Mesenchymal stem cell (in vitro differentiated cells and primary cell): ENCODE measurements at regions not wholly inside any gene's neighbourhood (a gene's known extent, or its start where the extent isn't known, plus 50 kb on each side); places are given as distances from the start of the nearest gene placed in this dataset.

ENCODE experiments used
- DNase-seq: peaks from one replicate; pipeline ENCODE4 v3.0.0-alpha.2; 2013
- H2AFZ ChIP-seq: one replicate; pipeline ENCODE4 v1.6.1; 2013; ENCODE audit warnings: low read depth, mild to moderate bottlenecking, control low read depth, inconsistent platforms, low read length, moderate library complexity
- H2AK5ac ChIP-seq: 2 replicates; pipeline ENCODE4 v1.6.1; 2013; ENCODE audit warnings: low read length, moderate library complexity, mild to moderate bottlenecking, inconsistent platforms; ENCODE audit not compliant: severe bottlenecking
- H2BK120ac ChIP-seq: one replicate; pipeline ENCODE4 v1.6.1; 2013; ENCODE audit warnings: low read depth, mild to moderate bottlenecking, inconsistent platforms, low read length, moderate library complexity
- H2BK12ac ChIP-seq, 2 experiments: one replicate each; pipeline ENCODE4 v1.6.1; 2013; ENCODE audit warnings: inconsistent platforms in 2 of 2, low read length in 2 of 2, mild to moderate bottlenecking in 2 of 2, moderate library complexity in 2 of 2, control low read depth in 1 of 2
- H2BK15ac ChIP-seq: one replicate; pipeline ENCODE4 v1.6.1; 2013; ENCODE audit warnings: mild to moderate bottlenecking, low read depth, inconsistent platforms; ENCODE audit not compliant: poor library complexity, severe bottlenecking
- H2BK5ac ChIP-seq: 2 replicates; pipeline ENCODE4 v1.6.1; 2013; ENCODE audit warnings: low read depth, mild to moderate bottlenecking, low read length, control low read depth, inconsistent platforms; ENCODE audit not compliant: poor library complexity, severe bottlenecking
- H3K14ac ChIP-seq, 2 experiments: one replicate each; pipeline ENCODE4 v1.6.1; 2013; ENCODE audit warnings: inconsistent platforms in 2 of 2, low read length in 2 of 2, control low read depth in 1 of 2, mild to moderate bottlenecking in 1 of 2, moderate library complexity in 1 of 2
- H3K18ac ChIP-seq, 2 experiments: one replicate each; pipeline ENCODE4 v1.6.1; 2013; ENCODE audit warnings: inconsistent platforms in 2 of 2, low read length in 2 of 2, control low read depth in 1 of 2, low read depth in 1 of 2, mild to moderate bottlenecking in 1 of 2
- H3K23ac ChIP-seq, 2 experiments: one replicate each; pipeline ENCODE4 v1.6.1; 2013; ENCODE audit warnings: inconsistent platforms in 2 of 2, low read length in 2 of 2, mild to moderate bottlenecking in 2 of 2, moderate library complexity in 2 of 2, control low read depth in 1 of 2
- H3K27ac ChIP-seq: 2 replicates; pipeline ENCODE4 v1.5.1; 2013; ENCODE audit warnings: mild to moderate bottlenecking, moderate library complexity, low read length, control low read depth, inconsistent platforms; ENCODE audit not compliant: poor library complexity, severe bottlenecking
- H3K27me3 ChIP-seq, 2 experiments: 2 replicates each; pipeline versions ENCODE4 v1.6.1 to v1.7.0; 2013; ENCODE audit warnings: low read length in 2 of 2, mild to moderate bottlenecking in 2 of 2, moderate library complexity in 2 of 2, control low read depth in 1 of 2, inconsistent platforms in 1 of 2; ENCODE audit not compliant: control insufficient read depth in 1 of 2, insufficient read depth in 1 of 2
- H3K36me3 ChIP-seq, 2 experiments: 2 replicates each; pipeline versions ENCODE4 v1.6.1 to v1.7.0; 2013; ENCODE audit warnings: low read length in 2 of 2, control low read depth in 1 of 2, inconsistent platforms in 1 of 2, low read depth in 1 of 2, mild to moderate bottlenecking in 1 of 2; ENCODE audit not compliant: insufficient read depth in 2 of 2, control insufficient read depth in 1 of 2
- H3K4ac ChIP-seq, 2 experiments: one replicate each; pipeline ENCODE4 v1.6.1; 2013; ENCODE audit warnings: inconsistent platforms in 2 of 2, low read length in 2 of 2, mild to moderate bottlenecking in 2 of 2, moderate library complexity in 2 of 2, control low read depth in 1 of 2, low read depth in 1 of 2
- H3K4me1 ChIP-seq: 2 replicates; pipeline ENCODE4 v1.6.1; 2013; ENCODE audit warnings: low read depth, low read length, control low read depth; ENCODE audit not compliant: control insufficient read depth, insufficient read depth
- H3K4me2 ChIP-seq: 2 replicates; pipeline ENCODE4 v1.6.1; 2013; ENCODE audit warnings: low read length, mild to moderate bottlenecking, inconsistent platforms; ENCODE audit not compliant: poor library complexity, severe bottlenecking
- H3K4me3 ChIP-seq, 2 experiments: 2 replicates each; pipeline versions ENCODE4 v1.5.1 to v1.7.0; 2013; ENCODE audit warnings: low read length in 2 of 2, mild to moderate bottlenecking in 2 of 2, control low read depth in 1 of 2, low read depth in 1 of 2; ENCODE audit not compliant: insufficient read depth in 1 of 2
- H3K79me1 ChIP-seq: replicated peaks from 2 replicates; pipeline ENCODE4 v1.6.1; 2013; ENCODE audit warnings: mild to moderate bottlenecking, control low read depth, low read length, inconsistent platforms; ENCODE audit not compliant: poor library complexity, severe bottlenecking
- H3K9ac ChIP-seq: 2 replicates; pipeline ENCODE4 v1.7.0; 2013; ENCODE audit warnings: mild to moderate bottlenecking, low read length, moderate library complexity
- H3K9me3 ChIP-seq: 2 replicates; pipeline ENCODE4 v1.7.0; 2013; ENCODE audit warnings: mild to moderate bottlenecking, low read length; ENCODE audit not compliant: control insufficient read depth
- H4K8ac ChIP-seq: one replicate; pipeline ENCODE4 v1.6.1; 2013; ENCODE audit warnings: inconsistent platforms, mild to moderate bottlenecking, low read length, moderate library complexity
- H4K91ac ChIP-seq: one replicate; pipeline ENCODE4 v1.6.1; 2013; ENCODE audit warnings: mild to moderate bottlenecking, low read length, inconsistent platforms
- WGBS: methylation state at CpG from one replicate; pipeline ENCODE4 v1.1.7; 2013; ENCODE audit warnings: mixed read lengths; 5-methylcytosine and 5-hydroxymethylcytosine counted together

- Histone ChIP-seq H2BK120ac (no peak overlapping the region), H3K9ac (no peak overlapping the region), H3K4me3 (no peak overlapping the region), H2AFZ (no peak overlapping the region), H4K8ac (no peak overlapping the region), H3K9me3 (no peaks in the 10 kb centered on the region), H2BK15ac (no peak overlapping the region), H3K4me1 (peaks cover 3% of the 10 kb centered on the region), H3K4ac (no peak overlapping the region), H3K14ac (no peak overlapping the region), H2BK5ac (no peak overlapping the region), H3K27ac (no peak overlapping the region), H4K91ac (no peak overlapping the region), H3K36me3 (no peaks in the 10 kb centered on the region), H2AK5ac (no peak overlapping the region), H3K18ac (no peak overlapping the region), H2BK12ac (peak overlapping the region in 1 of 2 experiments; percentile 28), H3K79me1 (no peaks in the 10 kb centered on the region), H3K4me2 (no peak overlapping the region), H3K27me3 (peaks cover 0 to 5% of the 10 kb centered on the region in 2 experiments), H3K23ac (no peak overlapping the region)
- DNase-seq: no peak
- WGBS: 93% methylated on average over 7 of the region's 7 CpGs
Measured at GRCh38 chr15:72998226-72998625, 54.0 kb upstream of the NEO1 start.

- Histone ChIP-seq H3K4me1 (peaks cover 5% of the 10 kb centered on the region), H4K8ac (no peak overlapping the region), H2AK5ac (no peak overlapping the region), H3K14ac (no peak overlapping the region), H3K4me2 (no peak overlapping the region), H2BK5ac (no peak overlapping the region), H3K9me3 (no peaks in the 10 kb centered on the region), H3K23ac (no peak overlapping the region), H3K36me3 (no peaks in the 10 kb centered on the region), H3K9ac (no peak overlapping the region), H2BK15ac (no peak overlapping the region), H3K27ac (no peak overlapping the region), H3K4ac (no peak overlapping the region), H3K79me1 (no peaks in the 10 kb centered on the region), H3K4me3 (no peak overlapping the region), H4K91ac (peak overlapping the region; percentile 39), H2AFZ (no peak overlapping the region), H2BK120ac (no peak overlapping the region), H3K18ac (no peak overlapping the region), H2BK12ac (no peak overlapping the region), H3K27me3 (peaks cover 0 to 5% of the 10 kb centered on the region in 2 experiments)
- no peak for DNase-seq
- 100% methylated on average over 1 of the region's 2 CpGs for WGBS
Measured at GRCh38 chr15:72995849-72996248, 56.4 kb upstream of the NEO1 start.

GRCh38 chr15:72994534-72995177 is 57.6 kb upstream of the NEO1 start:
- Histone ChIP-seq H2AFZ (no peak overlapping the region), H3K9ac (peak overlapping the region; percentile 77), H4K91ac (no peak overlapping the region), H3K14ac (no peak overlapping the region), H3K79me1 (no peaks in the 10 kb centered on the region), H3K36me3 (no peaks in the 10 kb centered on the region), H2BK120ac (no peak overlapping the region), H4K8ac (peak overlapping the region; percentile 82), H2BK15ac (no peak overlapping the region), H3K4me1 (peaks cover 5% of the 10 kb centered on the region), H2BK12ac (peak overlapping the region in 1 of 2 experiments; percentile 83), H2BK5ac (no peak overlapping the region), H3K27me3 (peaks cover 0 to 5% of the 10 kb centered on the region in 2 experiments), H3K9me3 (no peaks in the 10 kb centered on the region), H3K4me3 (peak overlapping the region in 1 of 2 experiments; percentile 42), H3K18ac (peak overlapping the region; percentile 34 to 35), H3K23ac (no peak overlapping the region), H3K27ac (no peak overlapping the region), H3K4ac (peak overlapping the region in 1 of 2 experiments; percentile 78), H3K4me2 (no peak overlapping the region), H2AK5ac (no peak overlapping the region)
- no peak for DNase-seq
- WGBS: 40% methylated on average over 9 of the region's 9 CpGs

GRCh38 chr15:72992841-72993252 is 59.4 kb upstream of the NEO1 start:
- H3K4ac ChIP-seq: no peak overlapping the region
- H3K27me3 ChIP-seq: no peaks in the 10 kb centered on the region
- no peak overlapping the region for H3K14ac ChIP-seq
- no peak overlapping the region for H4K91ac ChIP-seq
- H3K9me3 ChIP-seq: no peaks in the 10 kb centered on the region
- no peak overlapping the region for H4K8ac ChIP-seq
- peak overlapping the region in 1 of 2 experiments; percentile 80 for H3K18ac ChIP-seq
- H2AFZ ChIP-seq: no peak overlapping the region
- peak overlapping the region; percentile 35 for H2BK5ac ChIP-seq
- 74% methylated on average over 7 of the region's 8 CpGs for WGBS
- no peak overlapping the region for H2BK15ac ChIP-seq
- DNase-seq: no peak
- peak overlapping the region; percentile 79 for H3K9ac ChIP-seq
- peak overlapping the region; percentile 47 for H2AK5ac ChIP-seq
- peak overlapping the region; percentile 43 for H2BK120ac ChIP-seq
- H3K4me3 ChIP-seq: peak overlapping the region in 1 of 2 experiments; percentile 57
- no peaks in the 10 kb centered on the region for H3K79me1 ChIP-seq
- no peaks in the 10 kb centered on the region for H3K36me3 ChIP-seq
- H3K23ac ChIP-seq: no peak overlapping the region
- peak overlapping the region; percentile 10 for H3K27ac ChIP-seq
- H3K4me2 ChIP-seq: no peak overlapping the region
- H2BK12ac ChIP-seq: peak overlapping the region in 1 of 2 experiments; percentile 93
- H3K4me1 ChIP-seq: peaks cover 5% of the 10 kb centered on the region
